Esophagus (tissue), 2 donors: ENCODE measurements at regions not wholly inside any gene's neighbourhood (a gene's known extent, or its start where the extent isn't known, plus 50 kb on each side); places are given as distances from the start of the nearest gene placed in this dataset.
"Not testable (repeated sequence)": the region's sequence is repeated elsewhere in the genome, so short reads cannot be mapped to it uniquely, and the experiment has no call there.

ENCODE experiments used
- H3K27ac ChIP-seq, 2 donors: one replicate each; pipeline ENCODE4 v1.5.1; 2013; ENCODE audit warnings: low read depth in 2 of 2, mild to moderate bottlenecking in 2 of 2, inconsistent platforms in 1 of 2, low read length in 1 of 2, moderate library complexity in 1 of 2
- H3K27me3 ChIP-seq, 2 donors: one replicate each; pipeline ENCODE4 v1.6.1; 2013; ENCODE audit warnings: low read length in 2 of 2, control low read depth in 1 of 2, mild to moderate bottlenecking in 1 of 2; ENCODE audit not compliant: insufficient read depth in 2 of 2, control insufficient read depth in 1 of 2
- H3K36me3 ChIP-seq, 2 donors: one replicate each; pipeline ENCODE4 v1.6.1; 2013; ENCODE audit warnings: low read length in 1 of 2; ENCODE audit not compliant: control insufficient read depth in 2 of 2, insufficient read depth in 2 of 2
- H3K4me1 ChIP-seq, 2 donors: one replicate each; pipeline ENCODE4 v1.6.1; 2013; ENCODE audit warnings: low read length in 1 of 2; ENCODE audit not compliant: control insufficient read depth in 2 of 2, insufficient read depth in 2 of 2
- H3K4me3 ChIP-seq, 2 donors: one replicate each; pipeline ENCODE4 v1.5.1; 2013; ENCODE audit warnings: low read length in 2 of 2, mild to moderate bottlenecking in 2 of 2, low read depth in 1 of 2, moderate library complexity in 1 of 2
- H3K9me3 ChIP-seq, 2 donors: one replicate each; pipeline ENCODE4 v1.6.1; 2013; ENCODE audit warnings: mild to moderate bottlenecking in 2 of 2, low read depth in 1 of 2, low read length in 1 of 2, moderate library complexity in 1 of 2; ENCODE audit not compliant: control insufficient read depth in 2 of 2, insufficient read depth in 1 of 2
- WGBS, 2 donors: extraction: QIAGEN DNeasy Blood & Tissue Kit; methylation state at CpG; one replicate each; pipeline ENCODE4 v1.1.7; 2013; 5-methylcytosine and 5-hydroxymethylcytosine counted together
- donor health status: healthy with polysubstance abuse.
- donor health status: Bipolar disorder and iron deficiency.

DNA sequence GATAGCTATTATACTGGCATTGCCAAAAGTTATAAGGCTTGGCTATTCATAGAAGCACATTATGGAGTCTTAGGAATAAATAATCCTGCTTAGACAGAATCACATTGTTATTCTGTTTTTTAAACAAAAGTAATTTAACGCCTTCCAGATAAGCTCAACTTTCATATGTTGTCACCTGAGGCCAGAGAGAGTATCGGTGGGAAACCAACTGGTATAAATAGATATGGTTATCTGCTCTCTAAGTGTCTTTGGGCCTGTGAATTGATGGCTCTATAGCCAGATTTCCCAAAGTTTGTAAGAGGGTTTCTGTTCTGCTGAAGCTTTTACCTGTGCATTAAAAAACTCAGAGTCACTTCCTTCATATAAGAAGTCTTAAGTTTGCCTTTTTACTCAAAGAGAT is 1449.4 kb downstream of the CDH11 start:
- no peaks in the 10 kb centered on the region for H3K27me3 ChIP-seq
- peaks cover 0 to 4% of the 10 kb centered on the region in 2 donors for H3K9me3 ChIP-seq
- 52 to 62% methylated on average over 2 of the region's 2 CpGs for WGBS, 2 donors
- H3K27ac ChIP-seq = no peak overlapping the region
- H3K4me1 ChIP-seq = no peaks in the 10 kb centered on the region
- H3K36me3 ChIP-seq = no peaks in the 10 kb centered on the region
- no peak overlapping the region for H3K4me3 ChIP-seq

DNA sequence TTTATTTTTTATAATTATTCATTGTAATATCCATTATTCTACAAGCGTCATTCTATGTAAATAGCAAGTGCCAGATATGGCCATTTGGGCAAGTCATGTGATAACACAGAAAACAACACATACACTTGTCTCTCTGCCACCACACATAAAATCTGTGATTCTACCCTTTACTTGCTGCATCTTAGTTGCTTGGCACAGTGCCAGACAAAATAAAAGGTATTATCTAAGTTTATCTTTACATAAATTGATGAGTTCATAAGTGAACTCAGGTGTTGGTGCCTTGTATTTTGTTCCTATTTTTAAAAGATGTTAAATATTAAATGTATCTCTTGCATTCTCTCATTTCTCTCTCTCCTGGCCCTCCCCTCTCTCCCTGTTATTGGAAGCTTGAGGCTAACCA is 1458.7 kb downstream of the CDH11 start:
- Histone ChIP-seq H3K4me1 (no peaks in the 10 kb centered on the region), H3K4me3 (no peak overlapping the region), H3K27ac (no peak overlapping the region), H3K9me3 (no peaks in the 10 kb centered on the region), H3K36me3 (no peaks in the 10 kb centered on the region), H3K27me3 (no peaks in the 10 kb centered on the region)
- 84 to 85% methylated on average over 1 of the region's 1 CpG for WGBS, 2 donors

DNA sequence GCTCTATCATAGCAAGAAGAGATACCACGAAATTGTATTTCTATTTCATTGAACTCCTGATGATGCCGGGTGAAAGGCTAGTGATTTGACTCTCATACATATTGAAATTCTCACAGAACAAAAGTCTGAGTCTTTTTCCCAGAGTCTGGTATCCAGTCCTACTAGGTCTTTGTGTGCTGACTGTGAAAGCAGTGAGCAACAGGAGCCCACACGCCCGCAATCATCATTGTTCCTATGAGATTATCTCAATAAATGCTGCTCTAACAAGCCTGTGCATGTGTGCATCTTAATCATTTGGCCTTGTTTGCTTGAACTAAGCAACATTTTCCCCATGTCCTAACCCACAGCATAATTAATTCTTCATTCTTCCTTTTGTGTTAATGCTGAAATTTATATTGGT is 1466.0 kb downstream of the CDH11 start:
- H3K27ac ChIP-seq = no peak overlapping the region

DNA sequence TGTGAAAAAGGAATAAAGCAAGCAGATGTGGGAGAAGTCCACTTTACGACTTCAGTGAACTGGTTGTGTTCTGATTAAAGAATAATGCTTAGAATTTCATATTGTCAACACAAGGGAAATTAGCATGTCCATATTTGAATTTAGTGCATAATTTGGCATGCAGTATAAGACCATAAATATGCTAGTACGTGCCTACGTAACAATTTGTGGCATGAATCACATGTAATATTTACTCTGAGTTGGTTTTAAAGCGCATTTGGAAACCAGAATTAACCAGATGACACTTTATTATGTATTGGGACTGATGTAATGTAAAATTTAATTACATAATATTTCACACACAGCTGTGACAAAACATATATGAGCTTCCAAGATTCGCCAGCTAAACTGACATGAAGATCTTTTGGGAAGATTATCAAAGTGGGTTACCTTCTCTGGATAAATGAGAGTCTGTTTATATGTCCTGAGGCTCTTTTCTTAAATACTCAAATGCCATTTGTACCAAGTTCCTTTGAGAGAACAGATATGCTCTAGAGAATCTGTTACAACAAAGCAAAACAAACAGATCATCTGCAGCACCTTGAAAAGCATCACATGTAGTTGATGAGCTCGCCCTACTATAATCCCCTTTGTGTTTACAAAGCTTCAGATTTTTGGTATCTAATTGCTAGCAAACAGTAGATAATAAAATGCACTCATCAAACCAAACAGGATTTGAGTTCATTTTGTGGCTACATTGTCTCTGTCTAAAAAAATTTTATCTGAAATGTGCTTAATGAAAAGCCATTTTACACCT is 1468.6 kb downstream of the CDH11 start:
- no peaks in the 10 kb centered on the region for H3K9me3 ChIP-seq
- H3K36me3 ChIP-seq = no peaks in the 10 kb centered on the region
- no peaks in the 10 kb centered on the region for H3K27me3 ChIP-seq
- no peak overlapping the region for H3K4me3 ChIP-seq
- H3K27ac ChIP-seq = no peak overlapping the region
- WGBS, 2 donors = 34 to 52% methylated on average over 6 of the region's 6 CpGs
- H3K4me1 ChIP-seq = no peaks in the 10 kb centered on the region

More for the DNA sequence above, 1466.0 kb downstream of the CDH11 start:
- 60 to 63% methylated on average over 4 of the region's 4 CpGs for WGBS, 2 donors
- H3K27me3 ChIP-seq = no peaks in the 10 kb centered on the region
- no peaks in the 10 kb centered on the region for H3K4me1 ChIP-seq
- no peaks in the 10 kb centered on the region for H3K9me3 ChIP-seq
- no peak overlapping the region for H3K4me3 ChIP-seq
- H3K36me3 ChIP-seq = no peaks in the 10 kb centered on the region

DNA sequence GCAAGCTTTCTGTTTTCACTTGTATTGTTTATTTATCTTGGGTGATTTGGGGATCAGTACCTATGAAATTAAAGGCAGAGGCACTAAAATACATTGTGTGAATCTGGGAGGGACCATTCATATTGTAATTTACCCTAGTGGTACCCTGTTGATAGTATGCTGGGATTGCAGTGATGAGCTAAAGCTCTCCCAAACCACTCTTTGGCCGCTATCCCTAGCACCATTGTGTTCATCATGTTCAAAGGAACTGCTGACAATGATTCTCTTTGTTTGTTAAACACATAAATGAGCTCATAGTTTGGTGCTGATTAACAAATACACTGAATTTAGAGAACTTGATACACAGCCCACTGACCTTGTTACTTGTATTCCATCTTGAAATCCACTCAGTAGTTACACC is 1469.8 kb downstream of the CDH11 start:
- H3K4me1 ChIP-seq = no peaks in the 10 kb centered on the region
- H3K4me3 ChIP-seq = no peak overlapping the region
- H3K27me3 ChIP-seq = no peaks in the 10 kb centered on the region
- no peaks in the 10 kb centered on the region for H3K9me3 ChIP-seq
- H3K36me3 ChIP-seq = no peaks in the 10 kb centered on the region
- H3K27ac ChIP-seq = no peak overlapping the region
- WGBS, 2 donors = 66 to 82% methylated on average over 1 of the region's 1 CpG

DNA sequence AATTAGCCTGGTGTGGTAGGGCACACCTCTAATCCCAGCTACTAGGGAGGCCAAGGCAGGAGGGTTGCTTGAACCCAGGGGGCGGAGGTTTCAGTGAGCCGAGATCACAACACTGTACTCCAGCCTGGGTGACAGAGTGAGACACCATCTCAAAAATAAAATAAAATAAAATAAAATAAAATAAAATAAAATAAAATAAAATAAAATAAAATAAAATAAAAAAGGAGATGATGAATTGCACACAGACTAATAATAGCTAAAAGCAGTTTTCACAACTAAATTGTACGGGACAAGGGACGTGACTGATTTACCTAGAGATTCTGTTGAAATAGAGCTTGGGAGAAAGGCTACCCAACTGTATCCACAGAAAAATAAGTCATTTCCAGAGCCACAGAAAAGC is 1471.3 kb downstream of the CDH11 start:
- Histone ChIP-seq H3K4me1 (no peaks in the 10 kb centered on the region), H3K9me3 (no peaks in the 10 kb centered on the region), H3K27me3 (no peaks in the 10 kb centered on the region), H3K27ac (no peak overlapping the region), H3K36me3 (no peaks in the 10 kb centered on the region), H3K4me3 (no peak overlapping the region)
- 85 to 91% methylated on average over 4 of the region's 4 CpGs for WGBS, 2 donors

DNA sequence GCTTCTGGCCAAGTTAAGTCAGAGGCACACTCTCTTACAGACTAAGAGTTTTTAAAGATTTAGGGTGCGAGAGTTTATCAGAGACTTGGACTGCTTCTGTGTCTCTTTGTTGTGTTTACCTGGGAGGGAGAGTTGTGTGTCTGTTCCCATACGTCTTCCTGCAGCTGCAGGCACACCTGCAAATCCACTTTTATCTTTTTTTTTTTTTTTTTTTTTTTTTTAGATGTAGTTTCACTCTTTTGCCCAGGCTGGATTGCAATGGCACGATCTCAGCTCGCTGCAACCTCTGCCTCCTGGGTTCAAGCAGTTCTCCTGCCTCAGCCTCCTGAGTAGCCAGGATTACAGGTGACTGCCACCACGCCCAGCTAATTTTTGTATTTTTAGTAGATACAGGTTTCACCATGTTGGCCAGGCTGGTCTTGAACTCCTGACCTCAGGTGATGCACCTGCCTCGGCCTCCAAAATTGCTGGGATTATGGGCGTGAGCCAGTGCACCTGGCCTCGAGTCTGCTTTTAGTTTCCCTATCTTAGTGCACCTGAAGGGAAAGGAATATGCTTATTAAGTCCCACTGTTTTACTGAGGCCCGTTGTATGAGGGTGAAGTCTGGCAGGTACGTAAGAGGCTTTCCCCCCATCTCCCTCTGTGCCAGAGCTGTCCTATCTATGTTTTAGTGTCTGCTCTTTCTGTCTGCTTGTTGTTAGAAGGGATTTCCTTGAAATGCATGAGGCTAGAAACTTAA is 1488.0 kb downstream of the CDH11 start:
- 83% methylated on average over 10 of the region's 10 CpGs for WGBS, 2 donors
- not testable (repeated sequence) for H3K4me3 ChIP-seq, H3K4me1 ChIP-seq, H3K27me3 ChIP-seq, H3K9me3 ChIP-seq, H3K36me3 ChIP-seq, H3K27ac ChIP-seq

DNA sequence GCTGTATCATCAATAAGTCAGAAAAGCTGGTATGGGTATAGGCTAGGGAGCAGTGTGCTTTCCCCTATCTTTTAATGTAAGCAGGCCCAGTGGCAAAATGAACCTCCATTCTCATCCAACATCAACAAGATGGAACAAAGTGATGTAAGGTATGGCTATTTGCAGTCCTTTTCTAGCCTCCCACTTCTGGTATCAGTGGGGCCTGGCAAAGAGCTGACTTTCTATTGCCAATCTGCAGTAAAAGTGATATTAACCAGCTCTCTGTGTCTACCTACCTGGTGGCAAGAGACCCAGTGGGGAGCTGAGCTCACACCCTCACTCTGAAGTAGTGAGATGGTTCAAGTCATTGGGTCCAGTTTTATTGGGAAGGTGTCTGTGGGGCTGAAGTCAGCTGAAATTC is 1492.6 kb downstream of the CDH11 start:
- H3K27ac ChIP-seq = no peak overlapping the region
- H3K27me3 ChIP-seq = no peaks in the 10 kb centered on the region
- no peaks in the 10 kb centered on the region for H3K9me3 ChIP-seq
- no peaks in the 10 kb centered on the region for H3K36me3 ChIP-seq
- H3K4me1 ChIP-seq = no peaks in the 10 kb centered on the region
- H3K4me3 ChIP-seq = no peak overlapping the region

DNA sequence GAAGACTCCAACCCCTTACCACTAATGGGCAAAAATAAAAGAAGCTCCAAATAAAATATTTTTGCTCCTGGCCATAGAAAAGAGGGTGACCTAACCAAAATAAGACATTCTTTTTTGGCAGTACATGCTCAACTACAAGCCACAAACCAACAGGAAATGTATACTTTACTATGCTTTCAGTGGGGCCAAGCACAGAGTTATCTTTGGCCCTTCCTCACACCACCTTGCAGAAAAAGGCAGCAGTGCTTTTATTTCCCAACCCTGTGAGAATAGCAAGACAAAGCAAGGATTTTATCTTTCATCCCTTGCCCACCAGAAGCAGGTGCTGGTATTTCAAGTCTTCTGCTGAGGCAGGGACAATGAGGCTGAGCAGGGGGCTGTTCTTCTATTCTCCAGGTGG is 1493.1 kb downstream of the CDH11 start:
- Histone ChIP-seq H3K27ac (no peak overlapping the region), H3K4me3 (no peak overlapping the region), H3K27me3 (no peaks in the 10 kb centered on the region), H3K9me3 (no peaks in the 10 kb centered on the region), H3K36me3 (no peaks in the 10 kb centered on the region), H3K4me1 (no peaks in the 10 kb centered on the region)

DNA sequence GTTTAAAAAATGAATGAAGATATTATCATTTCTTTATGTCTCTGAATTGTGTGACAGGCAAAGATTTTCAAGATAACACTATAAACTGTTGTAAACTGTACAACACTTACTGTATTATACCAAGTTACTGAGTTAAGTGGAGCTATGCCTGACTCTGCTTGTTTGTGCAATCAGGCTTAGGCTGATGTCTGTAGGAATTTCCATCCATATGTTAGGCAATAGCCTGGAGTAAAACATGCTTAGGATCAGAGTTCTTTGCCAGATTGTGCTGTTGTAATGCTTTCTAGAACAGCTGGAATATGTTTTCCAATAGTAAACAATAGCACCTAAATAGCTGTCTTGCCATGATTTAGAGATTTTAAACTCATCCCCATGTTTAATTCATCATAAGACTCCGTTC is 1496.7 kb downstream of the CDH11 start:
- Histone ChIP-seq H3K27ac (no peak overlapping the region), H3K4me3 (no peak overlapping the region), H3K9me3 (no peaks in the 10 kb centered on the region), H3K4me1 (no peaks in the 10 kb centered on the region), H3K36me3 (no peaks in the 10 kb centered on the region), H3K27me3 (no peaks in the 10 kb centered on the region)
- WGBS, 2 donors = 55 to 62% methylated on average over 1 of the region's 1 CpG
